GM23338 (cell line): ENCODE measurements at regions not wholly inside any gene's neighbourhood (a gene's known extent, or its start where the extent isn't known, plus 50 kb on each side); places are given as distances from the start of the nearest gene placed in this dataset.

Experiments
- ATAC-seq: fragments of 200-7000 bp; cut with Tn5 transposase; 3 replicates; pipeline ENCODE4 v1.9.1; 2020
- DNase-seq: peaks from one replicate; pipeline ENCODE4 v3.0.0-alpha.2; 2015; ENCODE audit warnings: low spot score
- H2AFZ ChIP-seq: fragments of 200-600 bp; sonication (generic); 2 replicates; pipeline ENCODE4 v1.8.0; 2016; ENCODE audit warnings: antibody characterized with exemption, mild to moderate bottlenecking, moderate library complexity
- H3F3A ChIP-seq: fragments of 200-600 bp; sonication (generic); replicated peaks from 2 replicates; pipeline ENCODE4 v1.8.0; 2017; ENCODE audit warnings: antibody characterized with exemption, mixed run types, low read depth
- H3K27ac ChIP-seq: fragments of 200-600 bp; sonication (generic); 2 replicates; pipeline ENCODE4 v1.6.1; 2016; ENCODE audit warnings: low read depth
- H3K27me3 ChIP-seq: fragments of 200-600 bp; sonication (generic); 2 replicates; pipeline ENCODE4 v1.8.0; 2016; ENCODE audit warnings: mild to moderate bottlenecking, mixed run types, moderate library complexity; ENCODE audit not compliant: insufficient read depth
- H3K36me3 ChIP-seq: fragments of 200-600 bp; sonication (generic); 2 replicates; pipeline ENCODE4 v1.8.0; 2016; ENCODE audit warnings: mild to moderate bottlenecking; ENCODE audit not compliant: insufficient read depth
- H3K4me1 ChIP-seq: fragments of 200-600 bp; sonication (generic); 2 replicates; pipeline ENCODE4 v1.8.0; 2016; ENCODE audit warnings: mild to moderate bottlenecking, moderate library complexity; ENCODE audit not compliant: insufficient read depth
- H3K4me2 ChIP-seq: fragments of 200-600 bp; sonication (generic); 2 replicates; pipeline ENCODE4 v1.7.1; 2017; ENCODE audit warnings: mixed run types
- H3K4me3 ChIP-seq: fragments of 200-600 bp; sonication (generic); 2 replicates; pipeline ENCODE4 v1.6.1; 2016; ENCODE audit warnings: mixed run types
- H3K79me2 ChIP-seq: fragments of 200-600 bp; sonication (generic); replicated peaks from 2 replicates; pipeline ENCODE4 v1.8.0; 2017; ENCODE audit warnings: mild to moderate bottlenecking; ENCODE audit not compliant: insufficient read depth
- H3K9me2 ChIP-seq: fragments of 200-600 bp; sonication (generic); 2 replicates; pipeline ENCODE4 v1.8.0; 2017; ENCODE audit not compliant: insufficient read depth
- H4K20me1 ChIP-seq: fragments of 200-600 bp; sonication (generic); replicated peaks from 2 replicates; pipeline ENCODE4 v1.8.0; 2017; ENCODE audit warnings: mild to moderate bottlenecking; ENCODE audit not compliant: insufficient read depth
- H3K27ac Mint-ChIP-seq: 2 replicates; pipeline ENCODE4 v1.8.0; 2020; ENCODE audit warnings: inconsistent platforms, mild to moderate bottlenecking, moderate library complexity, mixed read lengths
- H3K27me3 Mint-ChIP-seq: 3 replicates; pipeline ENCODE4 v1.8.0; 2022; ENCODE audit warnings: low read depth, mild to moderate bottlenecking, moderate library complexity, mixed read lengths, inconsistent platforms; ENCODE audit not compliant: insufficient read depth, poor library complexity
- H3K36me3 Mint-ChIP-seq: 3 replicates; pipeline ENCODE4 v1.8.0; 2021; ENCODE audit warnings: low read depth, mild to moderate bottlenecking, inconsistent platforms, moderate library complexity, mixed read lengths
- H3K4me1 Mint-ChIP-seq: 3 replicates; pipeline ENCODE4 v1.8.0; 2020; ENCODE audit warnings: mild to moderate bottlenecking, inconsistent platforms, mixed read lengths
- H3K4me3 Mint-ChIP-seq: 3 replicates; pipeline ENCODE4 v1.8.0; 2021; ENCODE audit warnings: moderate library complexity, mild to moderate bottlenecking, inconsistent platforms, mixed read lengths
- H3K9me3 Mint-ChIP-seq: 3 replicates; pipeline ENCODE4 v1.8.0; 2020; ENCODE audit warnings: moderate library complexity, mild to moderate bottlenecking, inconsistent platforms, mixed read lengths
- CREB1 ChIP-seq: fragments of 250-450 bp; sonication (Bioruptor Pico); IDR thresholded peaks from 2 replicates; pipeline ENCODE4 v1.5.0; 2020; ENCODE audit warnings: low read depth, mild to moderate bottlenecking, moderate library complexity
- ETS1 ChIP-seq: IDR thresholded peaks from 2 replicates; pipeline ENCODE4 v1.6.1; 2016; ENCODE audit warnings: antibody characterized with exemption
- EZH2 ChIP-seq: fragments of 200-600 bp; sonication (generic); IDR thresholded peaks from one replicate; pipeline ENCODE4 v1.8.0; 2017; ENCODE audit warnings: antibody characterized with exemption, mild to moderate bottlenecking, low read depth; ENCODE audit not compliant: unreplicated experiment
- EZH2phosphoT487 ChIP-seq: fragments of 200-600 bp; sonication (generic); IDR thresholded peaks from one replicate; pipeline ENCODE4 v1.8.1; 2018; ENCODE audit warnings: antibody characterized with exemption; ENCODE audit not compliant: unreplicated experiment
- JUNB ChIP-seq: IDR thresholded peaks from one replicate; pipeline ENCODE4 v1.6.1; 2016; ENCODE audit warnings: antibody characterized with exemption; ENCODE audit not compliant: unreplicated experiment
- NANOG ChIP-seq: IDR thresholded peaks from 2 replicates; pipeline ENCODE4 v1.6.1; 2016; ENCODE audit warnings: antibody characterized with exemption, borderline replicate concordance
- POLR2AphosphoS5 ChIP-seq: IDR thresholded peaks from 2 replicates; pipeline ENCODE4 v1.6.1; 2016; ENCODE audit warnings: antibody characterized with exemption, low read depth
- STAT1 ChIP-seq: IDR thresholded peaks from one replicate; pipeline ENCODE4 v1.6.1; 2016; ENCODE audit warnings: antibody characterized with exemption; ENCODE audit not compliant: unreplicated experiment
- ZNF114 ChIP-seq: fragments of 250-450 bp; sonication (Bioruptor Pico); IDR thresholded peaks from 2 replicates; pipeline ENCODE4 v1.5.0; 2020; ENCODE audit warnings: mild to moderate bottlenecking, moderate library complexity
- ZNF331 ChIP-seq: fragments of 250-450 bp; sonication (Bioruptor Pico); IDR thresholded peaks from 2 replicates; pipeline ENCODE4 v1.5.0; 2020; ENCODE audit warnings: low read depth, mild to moderate bottlenecking, moderate library complexity
- TF ChIP-seq, protein P1 (sequence below): fragments of 250-450 bp; sonication (Bioruptor Pico); IDR thresholded peaks from 2 replicates; pipeline ENCODE4 v1.5.0; 2020; ENCODE audit warnings: mild to moderate bottlenecking, moderate library complexity
- TF ChIP-seq, protein P2 (sequence below): IDR thresholded peaks from one replicate; pipeline ENCODE4 v1.6.1; 2018; ENCODE audit warnings: antibody characterized with exemption; ENCODE audit not compliant: unreplicated experiment
- TF ChIP-seq, protein P3 (sequence below), 2 experiments: fragments of 200-600 bp in 1 of 2; sonication (generic) in 1 of 2; conservative IDR thresholded peaks; 2 replicates each; pipeline versions ENCODE4 v1.5.1 to v1.6.1; 2016 to 2017; ENCODE audit warnings: antibody characterized with exemption in 2 of 2, low read depth in 2 of 2, mild to moderate bottlenecking in 2 of 2, moderate library complexity in 1 of 2

DNA sequence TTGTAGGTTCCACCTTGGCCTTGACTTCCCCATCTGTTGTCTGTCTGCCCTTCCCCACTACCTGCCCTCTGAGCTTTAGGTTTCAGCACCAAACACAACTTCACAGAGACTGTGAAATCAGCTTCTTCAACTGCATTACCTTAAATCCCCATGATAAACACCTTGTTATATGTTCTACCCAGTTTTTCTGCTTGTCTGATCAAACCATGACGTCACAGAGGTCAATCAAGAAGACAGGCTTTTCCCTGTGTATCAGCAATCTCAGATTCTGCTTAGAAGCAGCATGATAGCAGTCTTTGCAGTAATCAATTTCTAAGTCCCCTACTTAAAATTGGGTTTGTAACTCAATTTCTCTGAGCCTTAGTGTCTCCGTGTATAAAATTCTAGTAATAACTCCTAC lies 175.0 kb downstream of the PLK2 start:
- H3K4me1 ChIP-seq: no peaks in the 10 kb centered on the region
- no peaks in the 10 kb centered on the region for H3K9me2 ChIP-seq
- no peak for DNase-seq
- Mint-ChIP-seq H3K27ac (no peak overlapping the region), H3K9me3 (peaks cover 9% of the 10 kb centered on the region), H3K4me1 (no peaks in the 10 kb centered on the region), H3K36me3 (peaks cover 9% of the 10 kb centered on the region; the same call in 2 of the 3 replicates), H3K27me3 (peaks cover 6% of the 10 kb centered on the region), H3K4me3 (no peak overlapping the region)
- no peak overlapping the region for H2AFZ ChIP-seq
- no peak overlapping the region for H3K4me2 ChIP-seq
- H3K4me3 ChIP-seq: no peak overlapping the region
- H4K20me1 ChIP-seq: no peaks in the 10 kb centered on the region
- no peaks in the 10 kb centered on the region for H3K79me2 ChIP-seq
- H3F3A ChIP-seq: no peaks in the 10 kb centered on the region
- no peaks in the 10 kb centered on the region for H3K27me3 ChIP-seq
- TF ChIP-seq JUNB (no peak), ETS1 (no peak), POLR2AphosphoS5 (no peak), STAT1 (no peak), EZH2 (no peak), CREB1 (CRISPR knock-in tag) (no peak), ZNF331 (CRISPR knock-in tag) (no peak), ZNF114 (CRISPR knock-in tag) (no peak), EZH2phosphoT487 (no peak), NANOG (no peak)
- TF ChIP-seq, protein P1, sequence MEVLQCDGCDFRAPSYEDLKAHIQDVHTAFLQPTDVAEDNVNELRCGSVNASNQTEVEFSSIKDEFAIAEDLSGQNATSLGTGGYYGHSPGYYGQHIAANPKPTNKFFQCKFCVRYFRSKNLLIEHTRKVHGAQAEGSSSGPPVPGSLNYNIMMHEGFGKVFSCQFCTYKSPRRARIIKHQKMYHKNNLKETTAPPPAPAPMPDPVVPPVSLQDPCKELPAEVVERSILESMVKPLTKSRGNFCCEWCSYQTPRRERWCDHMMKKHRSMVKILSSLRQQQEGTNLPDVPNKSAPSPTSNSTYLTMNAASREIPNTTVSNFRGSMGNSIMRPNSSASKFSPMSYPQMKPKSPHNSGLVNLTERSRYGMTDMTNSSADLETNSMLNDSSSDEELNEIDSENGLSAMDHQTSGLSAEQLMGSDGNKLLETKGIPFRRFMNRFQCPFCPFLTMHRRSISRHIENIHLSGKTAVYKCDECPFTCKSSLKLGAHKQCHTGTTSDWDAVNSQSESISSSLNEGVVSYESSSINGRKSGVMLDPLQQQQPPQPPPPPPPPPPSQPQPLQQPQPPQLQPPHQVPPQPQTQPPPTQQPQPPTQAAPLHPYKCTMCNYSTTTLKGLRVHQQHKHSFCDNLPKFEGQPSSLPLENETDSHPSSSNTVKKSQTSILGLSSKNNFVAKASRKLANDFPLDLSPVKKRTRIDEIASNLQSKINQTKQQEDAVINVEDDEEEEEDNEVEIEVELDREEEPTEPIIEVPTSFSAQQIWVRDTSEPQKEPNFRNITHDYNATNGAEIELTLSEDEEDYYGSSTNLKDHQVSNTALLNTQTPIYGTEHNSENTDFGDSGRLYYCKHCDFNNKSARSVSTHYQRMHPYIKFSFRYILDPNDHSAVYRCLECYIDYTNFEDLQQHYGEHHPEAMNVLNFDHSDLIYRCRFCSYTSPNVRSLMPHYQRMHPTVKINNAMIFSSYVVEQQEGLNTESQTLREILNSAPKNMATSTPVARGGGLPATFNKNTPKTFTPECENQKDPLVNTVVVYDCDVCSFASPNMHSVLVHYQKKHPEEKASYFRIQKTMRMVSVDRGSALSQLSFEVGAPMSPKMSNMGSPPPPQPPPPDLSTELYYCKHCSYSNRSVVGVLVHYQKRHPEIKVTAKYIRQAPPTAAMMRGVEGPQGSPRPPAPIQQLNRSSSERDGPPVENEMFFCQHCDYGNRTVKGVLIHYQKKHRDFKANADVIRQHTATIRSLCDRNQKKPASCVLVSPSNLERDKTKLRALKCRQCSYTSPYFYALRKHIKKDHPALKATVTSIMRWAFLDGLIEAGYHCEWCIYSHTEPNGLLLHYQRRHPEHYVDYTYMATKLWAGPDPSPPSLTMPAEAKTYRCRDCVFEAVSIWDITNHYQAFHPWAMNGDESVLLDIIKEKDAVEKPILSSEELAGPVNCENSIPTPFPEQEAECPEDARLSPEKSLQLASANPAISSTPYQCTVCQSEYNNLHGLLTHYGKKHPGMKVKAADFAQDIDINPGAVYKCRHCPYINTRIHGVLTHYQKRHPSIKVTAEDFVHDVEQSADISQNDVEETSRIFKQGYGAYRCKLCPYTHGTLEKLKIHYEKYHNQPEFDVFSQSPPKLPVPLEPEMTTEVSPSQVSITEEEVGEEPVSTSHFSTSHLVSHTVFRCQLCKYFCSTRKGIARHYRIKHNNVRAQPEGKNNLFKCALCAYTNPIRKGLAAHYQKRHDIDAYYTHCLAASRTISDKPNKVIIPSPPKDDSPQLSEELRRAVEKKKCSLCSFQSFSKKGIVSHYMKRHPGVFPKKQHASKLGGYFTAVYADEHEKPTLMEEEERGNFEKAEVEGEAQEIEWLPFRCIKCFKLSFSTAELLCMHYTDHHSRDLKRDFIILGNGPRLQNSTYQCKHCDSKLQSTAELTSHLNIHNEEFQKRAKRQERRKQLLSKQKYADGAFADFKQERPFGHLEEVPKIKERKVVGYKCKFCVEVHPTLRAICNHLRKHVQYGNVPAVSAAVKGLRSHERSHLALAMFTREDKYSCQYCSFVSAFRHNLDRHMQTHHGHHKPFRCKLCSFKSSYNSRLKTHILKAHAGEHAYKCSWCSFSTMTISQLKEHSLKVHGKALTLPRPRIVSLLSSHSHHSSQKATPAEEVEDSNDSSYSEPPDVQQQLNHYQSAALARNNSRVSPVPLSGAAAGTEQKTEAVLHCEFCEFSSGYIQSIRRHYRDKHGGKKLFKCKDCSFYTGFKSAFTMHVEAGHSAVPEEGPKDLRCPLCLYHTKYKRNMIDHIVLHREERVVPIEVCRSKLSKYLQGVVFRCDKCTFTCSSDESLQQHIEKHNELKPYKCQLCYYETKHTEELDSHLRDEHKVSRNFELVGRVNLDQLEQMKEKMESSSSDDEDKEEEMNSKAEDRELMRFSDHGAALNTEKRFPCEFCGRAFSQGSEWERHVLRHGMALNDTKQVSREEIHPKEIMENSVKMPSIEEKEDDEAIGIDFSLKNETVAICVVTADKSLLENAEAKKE (CRISPR knock-in tag): no peak
- TF ChIP-seq, protein P2, sequence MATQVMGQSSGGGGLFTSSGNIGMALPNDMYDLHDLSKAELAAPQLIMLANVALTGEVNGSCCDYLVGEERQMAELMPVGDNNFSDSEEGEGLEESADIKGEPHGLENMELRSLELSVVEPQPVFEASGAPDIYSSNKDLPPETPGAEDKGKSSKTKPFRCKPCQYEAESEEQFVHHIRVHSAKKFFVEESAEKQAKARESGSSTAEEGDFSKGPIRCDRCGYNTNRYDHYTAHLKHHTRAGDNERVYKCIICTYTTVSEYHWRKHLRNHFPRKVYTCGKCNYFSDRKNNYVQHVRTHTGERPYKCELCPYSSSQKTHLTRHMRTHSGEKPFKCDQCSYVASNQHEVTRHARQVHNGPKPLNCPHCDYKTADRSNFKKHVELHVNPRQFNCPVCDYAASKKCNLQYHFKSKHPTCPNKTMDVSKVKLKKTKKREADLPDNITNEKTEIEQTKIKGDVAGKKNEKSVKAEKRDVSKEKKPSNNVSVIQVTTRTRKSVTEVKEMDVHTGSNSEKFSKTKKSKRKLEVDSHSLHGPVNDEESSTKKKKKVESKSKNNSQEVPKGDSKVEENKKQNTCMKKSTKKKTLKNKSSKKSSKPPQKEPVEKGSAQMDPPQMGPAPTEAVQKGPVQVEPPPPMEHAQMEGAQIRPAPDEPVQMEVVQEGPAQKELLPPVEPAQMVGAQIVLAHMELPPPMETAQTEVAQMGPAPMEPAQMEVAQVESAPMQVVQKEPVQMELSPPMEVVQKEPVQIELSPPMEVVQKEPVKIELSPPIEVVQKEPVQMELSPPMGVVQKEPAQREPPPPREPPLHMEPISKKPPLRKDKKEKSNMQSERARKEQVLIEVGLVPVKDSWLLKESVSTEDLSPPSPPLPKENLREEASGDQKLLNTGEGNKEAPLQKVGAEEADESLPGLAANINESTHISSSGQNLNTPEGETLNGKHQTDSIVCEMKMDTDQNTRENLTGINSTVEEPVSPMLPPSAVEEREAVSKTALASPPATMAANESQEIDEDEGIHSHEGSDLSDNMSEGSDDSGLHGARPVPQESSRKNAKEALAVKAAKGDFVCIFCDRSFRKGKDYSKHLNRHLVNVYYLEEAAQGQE: no peak
- TF ChIP-seq, protein P3, sequence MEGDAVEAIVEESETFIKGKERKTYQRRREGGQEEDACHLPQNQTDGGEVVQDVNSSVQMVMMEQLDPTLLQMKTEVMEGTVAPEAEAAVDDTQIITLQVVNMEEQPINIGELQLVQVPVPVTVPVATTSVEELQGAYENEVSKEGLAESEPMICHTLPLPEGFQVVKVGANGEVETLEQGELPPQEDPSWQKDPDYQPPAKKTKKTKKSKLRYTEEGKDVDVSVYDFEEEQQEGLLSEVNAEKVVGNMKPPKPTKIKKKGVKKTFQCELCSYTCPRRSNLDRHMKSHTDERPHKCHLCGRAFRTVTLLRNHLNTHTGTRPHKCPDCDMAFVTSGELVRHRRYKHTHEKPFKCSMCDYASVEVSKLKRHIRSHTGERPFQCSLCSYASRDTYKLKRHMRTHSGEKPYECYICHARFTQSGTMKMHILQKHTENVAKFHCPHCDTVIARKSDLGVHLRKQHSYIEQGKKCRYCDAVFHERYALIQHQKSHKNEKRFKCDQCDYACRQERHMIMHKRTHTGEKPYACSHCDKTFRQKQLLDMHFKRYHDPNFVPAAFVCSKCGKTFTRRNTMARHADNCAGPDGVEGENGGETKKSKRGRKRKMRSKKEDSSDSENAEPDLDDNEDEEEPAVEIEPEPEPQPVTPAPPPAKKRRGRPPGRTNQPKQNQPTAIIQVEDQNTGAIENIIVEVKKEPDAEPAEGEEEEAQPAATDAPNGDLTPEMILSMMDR (conservative IDR thresholded peaks at IDR 0.05; ENCODE audit: low read depth in 2 of 2): no peak
- ATAC-seq: no peak
- no peak overlapping the region for H3K27ac ChIP-seq
- no peaks in the 10 kb centered on the region for H3K36me3 ChIP-seq
